ENCODE measurements at regions not wholly inside any gene's neighbourhood (a gene's known extent, or its start where the extent isn't known, plus 50 kb on each side); places are given as distances from the start of the nearest gene placed in this dataset.

- TF ChIP-seq POLR2A (IDR thresholded peaks at IDR 0.05; ENCODE audit: low read depth, low read length) (no peak), EZH2 (IDR thresholded peaks at IDR 0.05; ENCODE audit: borderline replicate concordance, control insufficient read depth, low read depth, low read length) (no peak), CHD1 (IDR thresholded peaks at IDR 0.05; ENCODE audit: low read depth, low read length) (no peak)
- TF ChIP-seq, protein P1, sequence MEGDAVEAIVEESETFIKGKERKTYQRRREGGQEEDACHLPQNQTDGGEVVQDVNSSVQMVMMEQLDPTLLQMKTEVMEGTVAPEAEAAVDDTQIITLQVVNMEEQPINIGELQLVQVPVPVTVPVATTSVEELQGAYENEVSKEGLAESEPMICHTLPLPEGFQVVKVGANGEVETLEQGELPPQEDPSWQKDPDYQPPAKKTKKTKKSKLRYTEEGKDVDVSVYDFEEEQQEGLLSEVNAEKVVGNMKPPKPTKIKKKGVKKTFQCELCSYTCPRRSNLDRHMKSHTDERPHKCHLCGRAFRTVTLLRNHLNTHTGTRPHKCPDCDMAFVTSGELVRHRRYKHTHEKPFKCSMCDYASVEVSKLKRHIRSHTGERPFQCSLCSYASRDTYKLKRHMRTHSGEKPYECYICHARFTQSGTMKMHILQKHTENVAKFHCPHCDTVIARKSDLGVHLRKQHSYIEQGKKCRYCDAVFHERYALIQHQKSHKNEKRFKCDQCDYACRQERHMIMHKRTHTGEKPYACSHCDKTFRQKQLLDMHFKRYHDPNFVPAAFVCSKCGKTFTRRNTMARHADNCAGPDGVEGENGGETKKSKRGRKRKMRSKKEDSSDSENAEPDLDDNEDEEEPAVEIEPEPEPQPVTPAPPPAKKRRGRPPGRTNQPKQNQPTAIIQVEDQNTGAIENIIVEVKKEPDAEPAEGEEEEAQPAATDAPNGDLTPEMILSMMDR (IDR thresholded peaks at IDR 0.05 in 2 of 3, conservative IDR thresholded peaks at IDR 0.05 in 1 of 3; ENCODE audit: control insufficient read depth in 2 of 3, extremely low read depth in 1 of 3, insufficient read depth in 1 of 3, low read depth in 3 of 3, low read length in 3 of 3), result no peak
Observed at GRCh38 chr2:2567776-2568175, 236.7 kb upstream of the MYT1L start.

All from GM12878 (cell line).